ENCODE measurements at regions not wholly inside any gene's neighbourhood (a gene's known extent, or its start where the extent isn't known, plus 50 kb on each side); places are given as distances from the start of the nearest gene placed in this dataset.
"Not testable (repeated sequence)": the region's sequence is repeated elsewhere in the genome, so short reads cannot be mapped to it uniquely, and the experiment has no call there.

DNA sequence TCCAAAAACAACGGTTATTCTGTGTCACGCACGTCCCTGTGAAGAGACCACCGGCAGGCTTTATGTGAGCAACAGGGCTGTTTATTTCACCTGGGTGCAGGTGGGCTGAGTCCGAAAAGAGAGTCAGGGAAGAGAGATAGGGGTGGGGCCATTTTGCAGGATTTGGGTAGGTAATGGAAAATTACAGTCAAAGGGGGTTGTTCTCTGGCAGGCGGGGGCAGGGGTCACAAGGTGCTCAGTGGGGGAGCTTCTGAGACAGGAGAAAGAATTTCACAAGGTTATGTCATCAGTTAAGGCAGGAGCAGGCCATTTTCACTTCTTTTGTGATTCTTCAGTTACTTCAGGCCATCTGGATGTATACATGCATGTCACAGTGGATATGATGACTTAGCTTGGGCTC, 467.0 kb downstream of the PYDC2 start:
- not testable (repeated sequence) for H3K4me1 ChIP-seq (ENCODE audit: control insufficient read depth, insufficient read depth, low read depth, low read length); H2AFZ ChIP-seq (ENCODE audit: low read depth, low read length); H3K14ac ChIP-seq (ENCODE audit: low read length in 2 of 2); H2BK5ac ChIP-seq (ENCODE audit: low read depth, low read length, poor library complexity, severe bottlenecking); H3K79me1 ChIP-seq (replicated peaks; ENCODE audit: low read length, poor library complexity, severe bottlenecking); H2BK120ac ChIP-seq (ENCODE audit: low read depth, low read length); H4K8ac ChIP-seq (ENCODE audit: low read length); H3K4me3 ChIP-seq (ENCODE audit: insufficient read depth in 1 of 2, low read depth in 1 of 2, low read length in 2 of 2); H3K18ac ChIP-seq (ENCODE audit: low read depth in 1 of 2, low read length in 2 of 2); H3K9me3 ChIP-seq (ENCODE audit: control insufficient read depth, low read length); H4K91ac ChIP-seq (ENCODE audit: low read length); H3K9ac ChIP-seq (ENCODE audit: low read length); H3K27me3 ChIP-seq (ENCODE audit: control insufficient read depth in 1 of 2, insufficient read depth in 1 of 2, low read length in 2 of 2); H2BK15ac ChIP-seq (ENCODE audit: low read depth, poor library complexity, severe bottlenecking); H3K27ac ChIP-seq (ENCODE audit: low read length, poor library complexity, severe bottlenecking); H2AK5ac ChIP-seq (ENCODE audit: low read length, severe bottlenecking); H3K4me2 ChIP-seq (ENCODE audit: low read length, poor library complexity, severe bottlenecking); DNase-seq; H3K36me3 ChIP-seq (ENCODE audit: control insufficient read depth in 1 of 2, insufficient read depth in 2 of 2, low read depth in 1 of 2, low read length in 2 of 2); H3K23ac ChIP-seq (ENCODE audit: low read length in 2 of 2); H3K4ac ChIP-seq (ENCODE audit: low read depth in 1 of 2, low read length in 2 of 2); H2BK12ac ChIP-seq (ENCODE audit: low read length in 2 of 2)
- 72% methylated on average over 6 of the region's 6 CpGs for WGBS

DNA sequence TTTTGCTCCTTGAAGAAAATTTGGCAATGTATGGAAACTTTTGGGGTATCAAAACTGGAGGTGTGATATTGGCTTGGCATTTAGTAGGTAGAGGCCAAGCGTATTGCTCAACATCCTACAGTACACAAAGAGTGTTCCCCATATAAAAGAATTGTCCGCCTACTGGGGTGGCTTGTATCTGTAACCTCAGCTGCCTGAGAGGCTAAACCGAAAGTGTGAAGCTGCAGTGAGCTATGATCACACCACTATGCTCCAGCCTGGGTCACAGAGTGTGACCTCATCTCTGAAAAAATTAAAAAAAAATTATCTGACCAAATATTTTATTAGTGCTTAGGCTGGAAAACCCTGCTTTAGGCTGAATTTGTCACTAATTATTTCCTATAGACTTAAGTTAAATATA, 483.9 kb downstream of the PYDC2 start:
- Histone ChIP-seq H2BK15ac (ENCODE audit: low read depth, poor library complexity, severe bottlenecking) (no peak overlapping the region), H3K4me2 (ENCODE audit: low read length, poor library complexity, severe bottlenecking) (no peak overlapping the region), H3K23ac (ENCODE audit: low read length in 2 of 2) (no peak overlapping the region), H3K36me3 (ENCODE audit: control insufficient read depth in 1 of 2, insufficient read depth in 2 of 2, low read depth in 1 of 2, low read length in 2 of 2) (no peaks in the 10 kb centered on the region), H2BK12ac (ENCODE audit: low read length in 2 of 2) (no peak overlapping the region), H2BK5ac (ENCODE audit: low read depth, low read length, poor library complexity, severe bottlenecking) (no peak overlapping the region), H3K27ac (ENCODE audit: low read length, poor library complexity, severe bottlenecking) (no peak overlapping the region), H4K8ac (ENCODE audit: low read length) (no peak overlapping the region), H3K18ac (ENCODE audit: low read depth in 1 of 2, low read length in 2 of 2) (no peak overlapping the region), H2AFZ (ENCODE audit: low read depth, low read length) (no peak overlapping the region), H3K9ac (ENCODE audit: low read length) (no peak overlapping the region), H2AK5ac (ENCODE audit: low read length, severe bottlenecking) (no peak overlapping the region), H2BK120ac (ENCODE audit: low read depth, low read length) (no peak overlapping the region), H3K4ac (ENCODE audit: low read depth in 1 of 2, low read length in 2 of 2) (no peak overlapping the region), H3K4me3 (ENCODE audit: insufficient read depth in 1 of 2, low read depth in 1 of 2, low read length in 2 of 2) (no peak overlapping the region), H3K27me3 (ENCODE audit: control insufficient read depth in 1 of 2, insufficient read depth in 1 of 2, low read length in 2 of 2) (no peaks in the 10 kb centered on the region), H4K91ac (ENCODE audit: low read length) (no peak overlapping the region), H3K9me3 (ENCODE audit: control insufficient read depth, low read length) (no peaks in the 10 kb centered on the region), H3K4me1 (ENCODE audit: control insufficient read depth, insufficient read depth, low read depth, low read length) (no peaks in the 10 kb centered on the region), H3K79me1 (replicated peaks; ENCODE audit: low read length, poor library complexity, severe bottlenecking) (no peaks in the 10 kb centered on the region), H3K14ac (ENCODE audit: low read length in 2 of 2) (no peak overlapping the region)
- no peak for DNase-seq
- WGBS, result 96% methylated on average over 3 of the region's 3 CpGs

DNA sequence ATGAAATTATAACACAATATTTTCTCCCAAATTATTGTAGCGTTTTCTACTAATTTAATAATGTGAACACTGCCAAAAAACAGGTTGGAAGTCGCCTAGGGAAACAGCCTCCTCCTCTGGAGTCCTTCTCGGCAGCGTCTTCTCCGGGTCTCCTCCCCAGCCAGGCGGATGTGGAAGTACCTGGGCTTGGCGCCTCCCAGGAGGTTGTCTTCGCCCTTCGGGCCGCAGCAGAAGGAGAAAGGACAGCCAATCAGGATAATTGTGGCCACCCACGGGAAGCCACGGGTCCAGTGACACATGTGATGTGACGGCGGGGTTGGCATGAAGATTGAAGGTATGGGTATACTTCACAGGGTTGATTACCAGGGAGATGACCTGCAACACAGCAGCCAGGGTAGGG, 491.2 kb downstream of the PYDC2 start:
- Histone ChIP-seq H3K23ac (ENCODE audit: low read length in 2 of 2) (no peak overlapping the region), H4K91ac (ENCODE audit: low read length) (no peak overlapping the region), H3K27me3 (ENCODE audit: control insufficient read depth in 1 of 2, insufficient read depth in 1 of 2, low read length in 2 of 2) (no peaks in the 10 kb centered on the region), H3K9me3 (ENCODE audit: control insufficient read depth, low read length) (no peaks in the 10 kb centered on the region), H3K4me2 (ENCODE audit: low read length, poor library complexity, severe bottlenecking) (no peak overlapping the region), H3K36me3 (ENCODE audit: control insufficient read depth in 1 of 2, insufficient read depth in 2 of 2, low read depth in 1 of 2, low read length in 2 of 2) (peaks cover 0 to 2% of the 10 kb centered on the region in 2 experiments), H3K14ac (ENCODE audit: low read length in 2 of 2) (no peak overlapping the region), H3K18ac (ENCODE audit: low read depth in 1 of 2, low read length in 2 of 2) (no peak overlapping the region), H3K4me3 (ENCODE audit: insufficient read depth in 1 of 2, low read depth in 1 of 2, low read length in 2 of 2) (no peak overlapping the region), H2AFZ (ENCODE audit: low read depth, low read length) (no peak overlapping the region), H2BK120ac (ENCODE audit: low read depth, low read length) (no peak overlapping the region), H2BK12ac (ENCODE audit: low read length in 2 of 2) (no peak overlapping the region), H2BK15ac (ENCODE audit: low read depth, poor library complexity, severe bottlenecking) (no peak overlapping the region), H3K9ac (ENCODE audit: low read length) (no peak overlapping the region), H2AK5ac (ENCODE audit: low read length, severe bottlenecking) (no peak overlapping the region), H3K4ac (ENCODE audit: low read depth in 1 of 2, low read length in 2 of 2) (no peak overlapping the region), H3K79me1 (replicated peaks; ENCODE audit: low read length, poor library complexity, severe bottlenecking) (no peaks in the 10 kb centered on the region), H4K8ac (ENCODE audit: low read length) (no peak overlapping the region), H3K4me1 (ENCODE audit: control insufficient read depth, insufficient read depth, low read depth, low read length) (no peaks in the 10 kb centered on the region), H2BK5ac (ENCODE audit: low read depth, low read length, poor library complexity, severe bottlenecking) (no peak overlapping the region), H3K27ac (ENCODE audit: low read length, poor library complexity, severe bottlenecking) (no peak overlapping the region)
- no peak for DNase-seq
- WGBS, result 97% methylated on average over 14 of the region's 14 CpGs

DNA sequence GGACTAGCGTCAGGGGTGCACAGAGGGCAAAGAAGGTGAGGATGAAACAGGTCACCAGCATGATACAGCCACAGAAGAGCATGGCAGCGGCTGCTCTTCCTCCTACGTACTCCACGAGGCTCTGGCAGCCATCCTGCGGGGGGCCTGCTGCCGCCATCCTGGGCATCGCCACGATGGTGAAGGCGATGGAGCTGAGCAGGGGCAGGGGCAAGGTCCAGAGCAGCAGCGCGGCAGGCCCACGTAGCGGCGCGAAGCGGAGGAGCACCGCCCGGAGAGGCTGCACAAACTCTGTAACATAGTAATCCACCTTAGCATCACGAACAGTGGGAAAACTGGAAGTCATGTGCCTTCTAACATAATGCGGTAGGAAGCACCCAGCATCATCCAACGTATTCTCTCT, 491.6 kb downstream of the PYDC2 start:
- WGBS, result 94% methylated on average over 21 of the region's 21 CpGs
- no peak overlapping the region for H2AK5ac ChIP-seq (ENCODE audit: low read length, severe bottlenecking)
- H3K14ac ChIP-seq (ENCODE audit: low read length in 2 of 2), result no peak overlapping the region
- no peak overlapping the region for H3K23ac ChIP-seq (ENCODE audit: low read length in 2 of 2)
- H3K9me3 ChIP-seq (ENCODE audit: control insufficient read depth, low read length), result no peaks in the 10 kb centered on the region
- H4K8ac ChIP-seq (ENCODE audit: low read length), result no peak overlapping the region
- no peaks in the 10 kb centered on the region for H3K27me3 ChIP-seq (ENCODE audit: control insufficient read depth in 1 of 2, insufficient read depth in 1 of 2, low read length in 2 of 2)
- H2AFZ ChIP-seq (ENCODE audit: low read depth, low read length), result no peak overlapping the region
- H3K4me3 ChIP-seq (ENCODE audit: insufficient read depth in 1 of 2, low read depth in 1 of 2, low read length in 2 of 2), result no peak overlapping the region
- no peaks in the 10 kb centered on the region for H3K79me1 ChIP-seq (replicated peaks; ENCODE audit: low read length, poor library complexity, severe bottlenecking)
- no peak overlapping the region for H2BK15ac ChIP-seq (ENCODE audit: low read depth, poor library complexity, severe bottlenecking)
- DNase-seq, result no peak
- no peak overlapping the region for H2BK5ac ChIP-seq (ENCODE audit: low read depth, low read length, poor library complexity, severe bottlenecking)
- no peaks in the 10 kb centered on the region for H3K4me1 ChIP-seq (ENCODE audit: control insufficient read depth, insufficient read depth, low read depth, low read length)
- H2BK120ac ChIP-seq (ENCODE audit: low read depth, low read length), result no peak overlapping the region
- no peak overlapping the region for H3K4me2 ChIP-seq (ENCODE audit: low read length, poor library complexity, severe bottlenecking)
- peaks cover 0 to 2% of the 10 kb centered on the region in 2 experiments for H3K36me3 ChIP-seq (ENCODE audit: control insufficient read depth in 1 of 2, insufficient read depth in 2 of 2, low read depth in 1 of 2, low read length in 2 of 2)
- no peak overlapping the region for H3K18ac ChIP-seq (ENCODE audit: low read depth in 1 of 2, low read length in 2 of 2)
- H2BK12ac ChIP-seq (ENCODE audit: low read length in 2 of 2), result no peak overlapping the region
- H3K27ac ChIP-seq (ENCODE audit: low read length, poor library complexity, severe bottlenecking), result no peak overlapping the region
- H3K9ac ChIP-seq (ENCODE audit: low read length), result no peak overlapping the region
- no peak overlapping the region for H4K91ac ChIP-seq (ENCODE audit: low read length)
- no peak overlapping the region for H3K4ac ChIP-seq (ENCODE audit: low read depth in 1 of 2, low read length in 2 of 2)

All from mesenchymal stem cell (in vitro differentiated cells and primary cell).